Caco-2 (cell line): ENCODE measurements at regions not wholly inside any gene's neighbourhood (a gene's known extent, or its start where the extent isn't known, plus 50 kb on each side); places are given as distances from the start of the nearest gene placed in this dataset.

Experiments used
- BruUV-seq: library from RNA; stranded (reverse); fragments of 400-500 nt; replicated peaks from 2 replicates; lab custom pipeline; 2021; lab: Mats Ljungman, UMichigan
- CTCF ChIA-PET: fragments of 300-600 bp; sonication (Branson Sonifier 250); formaldehyde crosslinking; loops from one replicate; lab custom pipeline; 2022; ENCODE audit warnings: antibody characterized with exemption; lab: Charles Lee
- POLR2A ChIA-PET: fragments of 300-600 bp; sonication (Branson Sonifier 250); formaldehyde crosslinking; loops from one replicate; lab custom pipeline; 2022; ENCODE audit warnings: antibody characterized with exemption; lab: Charles Lee
- DNase-seq, 2 experiments: peaks; one replicate each; pipeline versions ENCODE4 v3.0.0 to v3.0.0-alpha.2; 2020 to 2022
- H3K27me3 ChIP-seq: replicated peaks from 2 replicates; pipeline ENCODE4 v1.6.0; 2011; ENCODE audit warnings: low read length; ENCODE audit not compliant: control insufficient read depth, insufficient read depth
- H3K36me3 ChIP-seq: 2 replicates; pipeline ENCODE4 v1.5.1; 2011; ENCODE audit warnings: low read length; ENCODE audit not compliant: control insufficient read depth, insufficient read depth
- H3K4me1 ChIP-seq: fragments of 250-450 bp; sonication (Bioruptor Pico); 2 replicates; pipeline ENCODE4 v1.5.1; 2020; ENCODE audit warnings: mild to moderate bottlenecking
- H3K4me3 ChIP-seq: 2 replicates; pipeline ENCODE4 v1.5.1; 2011; ENCODE audit warnings: low read depth, mild to moderate bottlenecking, control low read depth, low read length
- H3K9me3 ChIP-seq: fragments of 250-450 bp; sonication (Bioruptor Pico); 2 replicates; pipeline ENCODE4 v1.5.1; 2020; ENCODE audit warnings: mild to moderate bottlenecking, moderate library complexity
- H3K27ac Mint-ChIP-seq: one replicate; pipeline ENCODE4 v1.8.0; 2022; ENCODE audit warnings: mixed read lengths; ENCODE audit not compliant: unreplicated experiment
- H3K27me3 Mint-ChIP-seq: one replicate; pipeline ENCODE4 v1.8.0; 2022; ENCODE audit warnings: mixed read lengths; ENCODE audit not compliant: insufficient read depth, unreplicated experiment
- H3K36me3 Mint-ChIP-seq: one replicate; pipeline ENCODE4 v1.8.0; 2022; ENCODE audit warnings: mild to moderate bottlenecking, mixed read lengths; ENCODE audit not compliant: insufficient read depth, unreplicated experiment
- H3K4me1 Mint-ChIP-seq: one replicate; pipeline ENCODE4 v1.8.0; 2022; ENCODE audit warnings: low read depth, mixed read lengths; ENCODE audit not compliant: unreplicated experiment
- H3K4me3 Mint-ChIP-seq: one replicate; pipeline ENCODE4 v1.8.0; 2022; ENCODE audit warnings: mild to moderate bottlenecking, moderate library complexity, mixed read lengths; ENCODE audit not compliant: unreplicated experiment
- H3K9me3 Mint-ChIP-seq: one replicate; pipeline ENCODE4 v1.8.0; 2022; ENCODE audit warnings: mixed read lengths; ENCODE audit not compliant: unreplicated experiment
- intact Hi-C: fragments of 100-400 bp; cut with micrococcal nuclease; formaldehyde crosslinking; loops from one replicate; pipeline ENCODE4 v1.10.0; 2022; ENCODE audit not compliant: unreplicated experiment
- TF ChIP-seq, protein P1 (sequence below), 2 experiments: fragments of 200-600 bp in 1 of 2; IDR thresholded peaks; 1 replicate in 1 of 2; 2 replicates in 1 of 2; pipeline versions ENCODE4 v1.5.1 to v1.8.0; 2011 to 2022; ENCODE audit warnings: antibody characterized with exemption in 1 of 2, control low read depth in 1 of 2, inconsistent platforms in 1 of 2, low read depth in 1 of 2, low read length in 1 of 2, mild to moderate bottlenecking in 1 of 2, moderate library complexity in 1 of 2; ENCODE audit not compliant: insufficient read depth in 1 of 2, severe bottlenecking in 1 of 2, unreplicated experiment in 1 of 2

DNA sequence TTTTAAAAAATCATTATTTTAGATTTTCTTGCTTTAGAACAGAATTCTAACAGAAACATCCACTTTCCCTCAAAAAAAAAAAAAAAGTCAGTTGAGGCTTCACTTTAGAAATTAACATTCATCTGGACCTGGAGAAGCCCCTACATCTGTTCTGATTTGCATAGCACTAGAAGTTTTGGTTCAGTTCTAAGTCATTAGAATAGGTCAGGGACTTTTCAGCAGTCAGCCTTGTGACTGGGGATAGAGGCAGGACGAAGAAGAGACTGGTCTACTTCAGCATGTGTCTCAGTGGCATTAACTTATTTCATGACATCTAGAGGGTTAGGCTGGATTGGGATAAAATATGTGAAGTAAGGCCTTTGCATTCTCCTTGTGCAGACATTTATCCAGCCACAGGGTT, 215.8 kb upstream of the DAB2 start:
- no peak overlapping the region for H3K4me3 Mint-ChIP-seq
- H3K36me3 Mint-ChIP-seq, result no peaks in the 10 kb centered on the region
- H3K9me3 Mint-ChIP-seq, result peaks cover 8% of the 10 kb centered on the region
- intact Hi-C loops, result no loop called here
- no peaks in the 10 kb centered on the region for H3K27me3 ChIP-seq
- TF ChIP-seq, protein P1, sequence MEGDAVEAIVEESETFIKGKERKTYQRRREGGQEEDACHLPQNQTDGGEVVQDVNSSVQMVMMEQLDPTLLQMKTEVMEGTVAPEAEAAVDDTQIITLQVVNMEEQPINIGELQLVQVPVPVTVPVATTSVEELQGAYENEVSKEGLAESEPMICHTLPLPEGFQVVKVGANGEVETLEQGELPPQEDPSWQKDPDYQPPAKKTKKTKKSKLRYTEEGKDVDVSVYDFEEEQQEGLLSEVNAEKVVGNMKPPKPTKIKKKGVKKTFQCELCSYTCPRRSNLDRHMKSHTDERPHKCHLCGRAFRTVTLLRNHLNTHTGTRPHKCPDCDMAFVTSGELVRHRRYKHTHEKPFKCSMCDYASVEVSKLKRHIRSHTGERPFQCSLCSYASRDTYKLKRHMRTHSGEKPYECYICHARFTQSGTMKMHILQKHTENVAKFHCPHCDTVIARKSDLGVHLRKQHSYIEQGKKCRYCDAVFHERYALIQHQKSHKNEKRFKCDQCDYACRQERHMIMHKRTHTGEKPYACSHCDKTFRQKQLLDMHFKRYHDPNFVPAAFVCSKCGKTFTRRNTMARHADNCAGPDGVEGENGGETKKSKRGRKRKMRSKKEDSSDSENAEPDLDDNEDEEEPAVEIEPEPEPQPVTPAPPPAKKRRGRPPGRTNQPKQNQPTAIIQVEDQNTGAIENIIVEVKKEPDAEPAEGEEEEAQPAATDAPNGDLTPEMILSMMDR (IDR thresholded peaks at IDR 0.05; ENCODE audit: insufficient read depth in 1 of 2, low read depth in 1 of 2, low read length in 1 of 2, severe bottlenecking in 1 of 2, unreplicated experiment in 1 of 2), result no peak
- no TSS peak for BruUV-seq
- no peaks in the 10 kb centered on the region for H3K9me3 ChIP-seq
- POLR2A ChIA-PET, result no interaction called here
- H3K4me3 ChIP-seq, result no peak overlapping the region
- CTCF ChIA-PET, result no interaction called here
- no peaks in the 10 kb centered on the region for H3K27me3 Mint-ChIP-seq
- no peak for DNase-seq
- no peaks in the 10 kb centered on the region for H3K4me1 ChIP-seq
- H3K4me1 Mint-ChIP-seq, result no peaks in the 10 kb centered on the region
- H3K27ac Mint-ChIP-seq, result no peak overlapping the region
- no peaks in the 10 kb centered on the region for H3K36me3 ChIP-seq

DNA sequence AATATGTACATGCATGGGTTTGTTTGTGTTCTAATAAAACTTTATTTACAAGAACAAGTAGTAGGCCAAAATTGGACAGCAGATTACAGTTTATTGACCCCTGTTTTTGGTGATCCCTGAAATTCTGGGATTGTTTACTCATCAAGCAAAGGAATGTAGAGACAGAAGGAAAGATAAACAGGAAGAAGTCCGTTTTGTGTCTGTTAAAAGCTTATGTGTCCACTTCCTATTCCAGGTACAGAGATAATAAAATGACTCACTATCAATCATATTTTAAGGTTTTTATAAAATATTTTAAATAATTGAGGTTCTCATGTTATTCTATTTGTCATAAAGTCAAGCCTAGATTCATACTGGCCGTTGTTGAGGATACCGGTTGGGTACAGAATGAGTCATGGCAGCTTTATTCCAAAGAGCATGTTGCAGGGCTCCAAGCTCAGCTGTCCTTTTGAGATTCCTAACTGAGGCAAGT, 214.9 kb upstream of the DAB2 start:
- ChIA-PET POLR2A (no interaction called here), CTCF (no interaction called here)
- no peaks in the 10 kb centered on the region for H3K27me3 ChIP-seq
- H3K36me3 ChIP-seq, result no peaks in the 10 kb centered on the region
- H3K36me3 Mint-ChIP-seq, result no peaks in the 10 kb centered on the region
- no peaks in the 10 kb centered on the region for H3K4me1 ChIP-seq
- no peaks in the 10 kb centered on the region for H3K4me1 Mint-ChIP-seq
- no peak overlapping the region for H3K4me3 ChIP-seq
- BruUV-seq, result no TSS peak
- TF ChIP-seq, protein P1 (IDR thresholded peaks at IDR 0.05; ENCODE audit: insufficient read depth in 1 of 2, low read depth in 1 of 2, low read length in 1 of 2, severe bottlenecking in 1 of 2, unreplicated experiment in 1 of 2), result no peak
- H3K27me3 Mint-ChIP-seq, result no peaks in the 10 kb centered on the region
- no peaks in the 10 kb centered on the region for H3K9me3 ChIP-seq
- peaks cover 8% of the 10 kb centered on the region for H3K9me3 Mint-ChIP-seq
- H3K27ac Mint-ChIP-seq, result no peak overlapping the region
- H3K4me3 Mint-ChIP-seq, result no peak overlapping the region
- intact Hi-C loops, result no loop called here
- no peak for DNase-seq

DNA sequence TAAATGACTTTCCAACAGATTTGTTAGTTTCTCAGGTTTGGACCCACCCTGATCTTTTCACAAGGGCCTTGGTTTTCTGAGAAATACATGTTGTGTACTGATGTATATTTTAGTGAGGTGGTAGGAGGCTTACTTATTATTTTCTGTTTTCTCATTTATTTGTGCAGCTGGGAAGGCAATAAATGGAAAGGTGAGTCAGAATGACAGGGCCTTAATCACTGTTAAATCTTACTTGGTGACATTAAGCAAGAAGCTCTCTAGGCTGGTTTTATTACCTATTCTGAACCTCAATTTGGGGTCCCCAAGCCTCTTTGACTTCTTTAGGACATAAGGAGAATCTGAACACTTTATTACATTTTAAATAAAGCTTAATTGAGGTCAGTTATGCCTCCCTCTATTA, 214.0 kb upstream of the DAB2 start:
- H3K36me3 ChIP-seq, result no peaks in the 10 kb centered on the region
- intact Hi-C loops, result no loop called here
- H3K4me3 ChIP-seq, result no peak overlapping the region
- Mint-ChIP-seq H3K9me3 (peaks cover 8% of the 10 kb centered on the region), H3K27me3 (no peaks in the 10 kb centered on the region), H3K36me3 (no peaks in the 10 kb centered on the region), H3K4me3 (no peak overlapping the region), H3K27ac (no peak overlapping the region), H3K4me1 (no peaks in the 10 kb centered on the region)
- BruUV-seq, result no TSS peak
- DNase-seq, result no peak
- no peaks in the 10 kb centered on the region for H3K4me1 ChIP-seq
- TF ChIP-seq, protein P1 (IDR thresholded peaks at IDR 0.05; ENCODE audit: insufficient read depth in 1 of 2, low read depth in 1 of 2, low read length in 1 of 2, severe bottlenecking in 1 of 2, unreplicated experiment in 1 of 2), result no peak
- no peaks in the 10 kb centered on the region for H3K9me3 ChIP-seq
- H3K27me3 ChIP-seq, result no peaks in the 10 kb centered on the region
- ChIA-PET POLR2A (no interaction called here), CTCF (no interaction called here)
